ENCODE measurements at regions not wholly inside any gene's neighbourhood (a gene's known extent, or its start where the extent isn't known, plus 50 kb on each side); places are given as distances from the start of the nearest gene placed in this dataset.

DNA sequence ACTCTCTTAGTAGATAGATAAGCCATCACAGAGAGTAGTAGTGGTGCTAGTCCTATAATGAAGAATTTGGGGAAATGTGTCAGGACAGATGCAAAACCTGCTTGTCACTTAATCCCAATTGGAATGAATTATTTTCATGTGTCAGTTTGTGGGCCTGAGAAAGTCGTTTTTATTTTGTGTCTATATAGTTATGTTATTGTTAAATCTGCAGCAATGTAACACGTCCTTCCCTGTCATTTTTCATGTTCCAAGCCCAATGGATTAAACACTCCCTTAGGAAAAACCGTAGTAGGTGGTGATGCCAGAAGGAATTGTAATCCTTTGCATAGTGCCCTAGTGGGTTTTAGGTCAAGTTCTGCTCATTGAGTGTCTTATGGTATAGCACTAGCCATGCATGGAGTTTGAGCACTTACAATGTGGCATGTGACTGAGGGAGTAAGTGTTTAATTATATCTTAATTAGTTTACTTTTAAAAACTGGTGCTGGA lies 105.9 kb upstream of the PRSS16 start:
- TF ChIP-seq, protein P1, sequence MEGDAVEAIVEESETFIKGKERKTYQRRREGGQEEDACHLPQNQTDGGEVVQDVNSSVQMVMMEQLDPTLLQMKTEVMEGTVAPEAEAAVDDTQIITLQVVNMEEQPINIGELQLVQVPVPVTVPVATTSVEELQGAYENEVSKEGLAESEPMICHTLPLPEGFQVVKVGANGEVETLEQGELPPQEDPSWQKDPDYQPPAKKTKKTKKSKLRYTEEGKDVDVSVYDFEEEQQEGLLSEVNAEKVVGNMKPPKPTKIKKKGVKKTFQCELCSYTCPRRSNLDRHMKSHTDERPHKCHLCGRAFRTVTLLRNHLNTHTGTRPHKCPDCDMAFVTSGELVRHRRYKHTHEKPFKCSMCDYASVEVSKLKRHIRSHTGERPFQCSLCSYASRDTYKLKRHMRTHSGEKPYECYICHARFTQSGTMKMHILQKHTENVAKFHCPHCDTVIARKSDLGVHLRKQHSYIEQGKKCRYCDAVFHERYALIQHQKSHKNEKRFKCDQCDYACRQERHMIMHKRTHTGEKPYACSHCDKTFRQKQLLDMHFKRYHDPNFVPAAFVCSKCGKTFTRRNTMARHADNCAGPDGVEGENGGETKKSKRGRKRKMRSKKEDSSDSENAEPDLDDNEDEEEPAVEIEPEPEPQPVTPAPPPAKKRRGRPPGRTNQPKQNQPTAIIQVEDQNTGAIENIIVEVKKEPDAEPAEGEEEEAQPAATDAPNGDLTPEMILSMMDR (IDR thresholded peaks at IDR 0.05), result no peak
- TF ChIP-seq POLR2A (IDR thresholded peaks at IDR 0.05), result no peak

Data from body of pancreas (tissue), 4 donors.